C4-2B (cell line): ENCODE measurements at regions not wholly inside any gene's neighbourhood (a gene's known extent, or its start where the extent isn't known, plus 50 kb on each side); places are given as distances from the start of the nearest gene placed in this dataset.

Experiments
- H3K27ac ChIP-seq: fragments of 450-650 bp; 2 replicates; pipeline ENCODE4 v1.5.1; 2017
- ZFX ChIP-seq: fragments of 450-650 bp; IDR thresholded peaks from 2 replicates; pipeline ENCODE4 v1.6.1; 2017
- TF ChIP-seq, protein P1 (sequence below): fragments of 450-650 bp; conservative IDR thresholded peaks from 2 replicates; pipeline ENCODE4 v1.5.1; 2017; ENCODE audit warnings: mild to moderate bottlenecking

DNA sequence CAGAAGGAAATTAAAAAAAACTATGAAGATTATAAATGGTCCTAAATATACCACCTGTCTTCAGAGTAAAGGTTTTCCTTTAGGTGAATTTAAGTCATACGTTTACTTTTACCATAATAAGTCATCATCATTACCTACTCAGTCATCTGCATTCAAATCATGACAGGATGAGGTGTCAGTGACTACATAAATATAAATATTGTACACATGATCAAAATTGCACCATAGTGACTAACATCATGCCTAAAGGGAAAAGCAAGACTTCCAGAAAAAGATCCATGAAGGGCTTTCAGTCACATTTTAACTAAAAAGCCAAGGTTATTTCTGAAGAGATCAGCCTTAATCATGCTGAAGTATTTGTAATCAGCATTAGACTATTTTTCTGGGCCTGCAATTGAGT lies 759.9 kb upstream of the FLRT2 start:
- H3K27ac ChIP-seq, result no peak overlapping the region
- TF ChIP-seq ZFX, result no peak
- TF ChIP-seq, protein P1, sequence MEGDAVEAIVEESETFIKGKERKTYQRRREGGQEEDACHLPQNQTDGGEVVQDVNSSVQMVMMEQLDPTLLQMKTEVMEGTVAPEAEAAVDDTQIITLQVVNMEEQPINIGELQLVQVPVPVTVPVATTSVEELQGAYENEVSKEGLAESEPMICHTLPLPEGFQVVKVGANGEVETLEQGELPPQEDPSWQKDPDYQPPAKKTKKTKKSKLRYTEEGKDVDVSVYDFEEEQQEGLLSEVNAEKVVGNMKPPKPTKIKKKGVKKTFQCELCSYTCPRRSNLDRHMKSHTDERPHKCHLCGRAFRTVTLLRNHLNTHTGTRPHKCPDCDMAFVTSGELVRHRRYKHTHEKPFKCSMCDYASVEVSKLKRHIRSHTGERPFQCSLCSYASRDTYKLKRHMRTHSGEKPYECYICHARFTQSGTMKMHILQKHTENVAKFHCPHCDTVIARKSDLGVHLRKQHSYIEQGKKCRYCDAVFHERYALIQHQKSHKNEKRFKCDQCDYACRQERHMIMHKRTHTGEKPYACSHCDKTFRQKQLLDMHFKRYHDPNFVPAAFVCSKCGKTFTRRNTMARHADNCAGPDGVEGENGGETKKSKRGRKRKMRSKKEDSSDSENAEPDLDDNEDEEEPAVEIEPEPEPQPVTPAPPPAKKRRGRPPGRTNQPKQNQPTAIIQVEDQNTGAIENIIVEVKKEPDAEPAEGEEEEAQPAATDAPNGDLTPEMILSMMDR, result no peak

DNA sequence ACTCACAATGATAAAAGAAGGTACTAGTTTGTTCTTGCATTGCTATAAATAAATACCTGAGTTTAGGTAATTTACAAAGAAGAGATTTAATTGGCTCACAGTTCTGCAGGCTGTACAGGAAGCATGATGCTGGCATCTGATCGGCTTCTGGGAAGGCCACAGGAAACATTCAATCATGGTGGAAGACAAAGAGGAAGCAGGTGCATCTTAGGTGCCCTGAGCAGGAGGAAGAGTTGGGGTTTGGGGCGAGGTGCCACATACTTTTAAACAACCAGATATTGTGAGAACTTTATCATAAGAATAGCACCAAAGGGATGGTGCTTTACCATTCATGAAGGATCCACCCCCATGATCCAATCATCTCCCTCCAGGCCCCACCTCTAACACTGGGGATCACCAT lies 752.6 kb upstream of the FLRT2 start:
- TF ChIP-seq, protein P1, result no peak
- no peak for TF ChIP-seq ZFX
- no peak overlapping the region for H3K27ac ChIP-seq

DNA sequence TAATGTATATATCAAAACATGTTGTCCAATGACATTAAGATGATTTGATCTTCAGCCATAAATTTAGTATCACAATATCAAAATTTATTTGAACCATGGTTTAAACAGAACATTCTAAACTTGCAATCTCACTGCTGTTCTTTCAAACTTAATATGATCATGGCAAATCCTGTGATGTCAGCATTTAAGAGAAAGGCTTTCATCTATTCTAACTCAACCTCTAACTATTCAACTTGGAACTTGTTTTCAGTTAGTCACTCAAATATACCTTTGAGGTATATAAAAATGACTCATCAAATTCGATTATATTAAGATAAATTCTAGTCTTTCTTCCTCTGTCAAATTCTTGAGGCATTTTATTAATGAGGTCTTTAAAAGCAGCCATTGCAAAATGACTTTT lies 747.0 kb upstream of the FLRT2 start:
- no peak for TF ChIP-seq ZFX
- TF ChIP-seq, protein P1, result no peak

DNA sequence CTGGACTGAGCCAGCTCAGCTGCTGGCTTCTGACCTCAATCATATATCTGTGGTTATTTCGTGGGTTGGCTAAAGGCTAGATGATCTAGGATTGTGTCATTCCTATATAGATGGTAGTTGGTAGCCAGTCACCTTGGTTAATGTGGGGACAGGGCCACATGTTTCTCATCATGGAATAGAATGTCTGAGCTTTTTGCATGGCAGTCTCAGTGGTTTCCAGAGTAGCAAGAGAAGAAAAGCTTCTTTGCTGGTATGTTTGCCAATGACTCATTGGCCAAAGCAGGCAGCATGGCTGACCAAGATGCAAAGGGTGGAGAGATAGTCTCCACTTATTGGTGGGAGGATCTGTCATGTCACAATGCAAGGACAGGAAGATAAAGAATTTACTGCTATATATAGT lies 746.4 kb upstream of the FLRT2 start:
- no peak for TF ChIP-seq ZFX
- TF ChIP-seq, protein P1, result no peak

More for the DNA sequence above, 747.0 kb upstream of the FLRT2 start:
- H3K27ac ChIP-seq, result no peak overlapping the region

DNA sequence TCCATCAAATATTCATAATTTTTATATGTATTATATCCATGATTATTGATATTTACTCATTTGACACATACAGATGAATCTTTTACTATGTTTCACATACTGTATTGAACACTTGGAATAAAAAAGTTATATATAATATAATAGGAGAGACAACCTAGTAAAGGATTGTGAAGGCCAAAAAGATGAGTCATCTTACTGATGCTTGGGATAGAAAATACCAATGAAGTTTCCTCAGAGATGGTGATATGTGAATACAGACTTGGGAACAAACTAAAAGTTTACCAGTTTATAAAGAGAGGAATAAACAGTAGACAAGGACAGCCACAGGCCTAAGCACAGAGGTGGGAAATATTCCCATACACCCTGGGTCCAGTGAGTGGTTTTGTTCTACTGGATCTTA lies 743.9 kb upstream of the FLRT2 start:
- TF ChIP-seq, protein P1, result no peak
- TF ChIP-seq ZFX, result no peak

More for the DNA sequence above, 746.4 kb upstream of the FLRT2 start:
- H3K27ac ChIP-seq, result no peak overlapping the region

DNA sequence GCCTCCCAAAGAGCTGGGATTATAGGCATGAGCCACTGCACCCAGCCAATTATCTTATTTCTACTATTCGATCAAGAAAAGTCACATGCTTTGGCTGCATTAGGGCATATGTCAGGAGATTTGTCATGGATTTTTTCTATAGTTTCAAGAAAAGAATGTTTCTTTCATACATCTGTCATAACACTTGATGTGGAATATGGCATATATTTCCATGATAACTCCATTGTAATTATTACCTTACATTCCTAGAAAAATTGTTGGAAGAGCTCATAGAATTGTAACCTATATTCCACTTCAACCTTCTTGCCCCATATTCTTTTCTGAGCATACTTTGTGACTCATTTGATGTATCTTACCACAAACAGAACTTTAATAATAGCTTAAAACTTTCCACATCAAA lies 740.9 kb upstream of the FLRT2 start:
- no peak overlapping the region for H3K27ac ChIP-seq
- TF ChIP-seq, protein P1, result no peak
- TF ChIP-seq ZFX, result no peak

More for the DNA sequence above, 743.9 kb upstream of the FLRT2 start:
- no peak overlapping the region for H3K27ac ChIP-seq

DNA sequence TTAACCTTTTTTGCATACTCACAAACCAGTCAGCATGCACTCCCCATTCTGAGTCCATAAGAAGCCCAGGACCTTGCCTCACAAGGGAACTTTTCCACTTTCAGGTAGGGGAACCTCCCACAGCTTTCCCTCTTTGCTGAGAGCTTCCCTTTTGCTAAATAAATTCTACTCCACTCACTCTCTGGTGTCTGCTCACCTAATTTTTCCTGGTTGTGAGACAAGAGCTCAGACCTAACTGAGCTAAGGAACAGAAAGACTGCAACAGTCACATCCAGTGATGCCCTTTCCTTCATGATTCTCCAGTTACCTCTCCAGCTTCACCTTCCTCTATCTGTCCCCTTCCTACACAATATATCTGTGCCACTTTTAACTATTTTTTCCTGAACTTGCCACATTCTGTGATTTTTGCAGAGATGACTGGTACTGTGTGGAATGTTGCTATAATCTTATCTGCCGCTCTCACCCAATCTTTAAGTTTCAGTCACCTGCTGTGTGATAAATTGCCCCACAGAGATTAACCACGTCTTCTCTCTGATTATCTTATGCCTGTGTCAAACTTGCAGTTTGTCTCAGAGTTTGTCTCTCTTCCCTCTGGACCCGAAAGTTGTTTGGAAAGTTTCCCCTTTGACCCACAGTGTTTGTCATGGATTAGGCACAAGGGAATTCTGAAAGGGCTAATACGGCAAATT lies 737.1 kb upstream of the FLRT2 start:
- TF ChIP-seq, protein P1, result no peak
- no peak for TF ChIP-seq ZFX
- no peak overlapping the region for H3K27ac ChIP-seq
